SKM-1 (cell line): ENCODE measurements at regions not wholly inside any gene's neighbourhood (a gene's known extent, or its start where the extent isn't known, plus 50 kb on each side); places are given as distances from the start of the nearest gene placed in this dataset.
"Not testable (repeated sequence)": the region's sequence is repeated elsewhere in the genome, so short reads cannot be mapped to it uniquely, and the experiment has no call there.

Experiments used
- DNase-seq: peaks from one replicate; lab custom pipeline; 2025; ENCODE audit not compliant: unreplicated experiment; lab: John Stamatoyannopoulos, UW

DNA sequence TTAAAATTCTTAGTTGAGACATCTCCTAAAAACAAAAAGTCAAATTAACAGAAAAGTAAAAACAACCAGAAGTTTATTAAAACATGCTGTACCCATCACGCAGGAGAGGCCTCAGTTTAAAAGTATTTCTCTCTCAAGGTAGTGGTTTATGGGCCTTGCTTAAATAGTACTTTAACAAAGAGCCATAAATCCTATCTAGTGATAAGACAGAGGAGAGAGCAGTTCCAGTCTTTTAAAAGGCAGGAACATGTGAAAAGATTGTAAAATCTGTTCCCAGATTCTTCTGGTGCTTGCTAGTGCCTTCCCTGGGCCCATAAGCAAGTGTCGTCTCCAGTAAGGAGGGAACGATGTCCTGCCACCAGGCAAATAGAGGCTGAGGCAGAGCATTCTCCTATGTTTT is 476.3 kb upstream of the ADGRL3 start:
- no peak for DNase-seq

DNA sequence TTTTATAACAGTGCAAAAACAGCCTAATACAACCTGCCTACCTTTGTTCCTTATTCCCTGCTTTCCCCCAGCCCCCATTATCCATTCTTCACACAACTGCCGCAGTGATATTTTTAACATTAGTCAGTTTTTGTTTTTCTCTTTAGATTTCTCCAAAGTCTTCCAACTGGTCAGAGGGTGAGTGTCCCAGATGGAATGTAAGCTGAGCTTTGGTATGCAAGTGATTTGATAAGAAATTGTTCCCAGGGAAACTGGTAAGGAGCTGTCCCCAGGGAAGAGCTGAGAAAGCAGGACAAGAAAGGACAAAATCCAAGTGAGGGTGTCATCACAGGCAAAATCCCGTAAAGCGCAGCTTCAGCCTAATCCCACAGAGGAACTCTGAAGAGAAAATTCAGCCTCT is 475.5 kb upstream of the ADGRL3 start:
- no peak for DNase-seq

DNA sequence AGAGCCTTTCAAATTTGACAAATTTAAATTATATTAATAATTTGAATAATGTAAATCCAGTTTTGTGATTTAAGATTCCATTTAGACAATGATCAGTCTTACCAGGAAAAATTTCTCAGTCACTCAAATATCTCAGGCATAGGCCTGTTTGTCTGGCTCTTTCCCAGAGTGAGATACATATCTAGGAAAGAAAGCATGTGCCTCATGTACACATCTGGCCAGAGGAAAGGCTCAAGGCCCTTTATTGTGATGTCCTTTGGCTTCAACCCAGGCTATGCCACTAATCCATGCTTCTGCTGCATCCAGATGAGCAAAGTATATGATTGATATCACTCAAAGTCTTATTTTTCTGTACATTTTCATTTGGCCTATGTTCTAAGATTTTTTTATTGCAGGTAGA is 473.3 kb upstream of the ADGRL3 start:
- no peak for DNase-seq

DNA sequence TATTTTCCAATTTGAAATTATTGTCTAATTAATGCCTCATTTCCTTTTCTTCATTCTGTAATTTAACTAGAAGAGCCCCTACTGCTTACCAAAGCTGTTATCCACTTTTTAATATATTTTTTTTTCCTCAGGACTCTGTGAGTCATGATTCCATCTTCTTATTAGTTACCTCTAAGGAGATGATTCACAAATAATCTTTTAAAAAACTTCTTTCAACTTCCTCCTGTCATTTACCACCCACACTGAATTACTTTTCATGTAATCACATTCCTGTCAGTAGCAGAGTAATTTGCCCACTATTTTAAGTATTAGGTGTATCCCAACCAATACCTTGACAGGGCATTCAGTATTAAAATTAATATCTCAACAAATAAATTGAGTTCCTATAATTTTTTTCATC is 470.9 kb upstream of the ADGRL3 start:
- DNase-seq: no peak

DNA sequence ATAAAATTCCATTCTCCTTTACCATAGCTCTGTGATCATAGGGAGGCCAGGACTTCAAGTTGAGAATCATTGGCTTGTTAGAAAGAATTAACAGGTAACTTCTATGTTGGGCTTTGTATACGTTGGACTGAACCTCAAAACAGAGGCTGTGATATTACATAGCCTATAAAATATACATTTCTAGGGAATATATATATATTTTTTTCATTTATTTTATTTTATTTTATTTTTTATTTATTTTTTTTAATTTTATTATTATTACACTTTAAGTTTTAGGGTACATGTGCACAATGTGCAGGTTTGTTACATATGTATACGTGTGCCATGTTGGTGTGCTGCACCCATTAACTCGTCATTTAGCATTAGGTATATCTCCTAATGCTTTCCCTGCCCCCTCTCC is 470.4 kb upstream of the ADGRL3 start:
- not testable (repeated sequence) for DNase-seq

DNA sequence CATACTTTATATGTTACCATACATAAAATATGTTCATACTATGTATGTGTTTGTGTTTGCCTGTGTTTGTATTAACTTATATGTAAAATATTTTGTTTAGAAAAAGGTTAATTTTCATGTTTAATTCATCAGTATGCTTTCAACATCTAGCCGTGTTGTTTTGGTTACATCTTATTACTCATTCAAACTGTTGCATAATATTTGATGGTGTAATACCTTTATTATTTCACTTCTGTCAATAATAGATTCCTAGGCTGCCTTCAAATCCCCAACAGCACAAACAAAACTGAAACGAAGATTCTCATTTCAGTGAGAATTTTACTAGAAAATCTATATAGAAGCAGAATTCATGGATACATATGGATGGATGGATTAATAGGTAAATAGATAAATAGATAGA is 462.3 kb upstream of the ADGRL3 start:
- DNase-seq: no peak

DNA sequence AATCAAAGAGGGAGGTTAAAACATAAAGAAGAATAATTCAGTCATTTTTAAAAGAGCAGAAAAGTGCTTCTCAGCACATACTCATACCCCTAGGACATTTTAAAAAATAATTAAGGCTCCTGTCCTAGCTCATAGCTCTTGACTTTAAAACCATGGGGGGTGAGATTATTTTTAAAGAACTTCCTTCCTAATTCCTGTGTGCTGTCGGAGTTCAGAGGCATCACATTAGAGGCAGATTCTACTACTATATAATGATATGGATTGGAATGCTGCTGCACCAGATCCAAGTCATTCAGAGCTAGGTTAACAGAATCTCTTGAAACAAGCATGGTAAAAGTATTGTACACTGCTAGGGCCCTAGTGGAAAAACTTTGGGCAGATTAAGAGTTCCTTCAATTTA is 456.5 kb upstream of the ADGRL3 start:
- DNase-seq: no peak

DNA sequence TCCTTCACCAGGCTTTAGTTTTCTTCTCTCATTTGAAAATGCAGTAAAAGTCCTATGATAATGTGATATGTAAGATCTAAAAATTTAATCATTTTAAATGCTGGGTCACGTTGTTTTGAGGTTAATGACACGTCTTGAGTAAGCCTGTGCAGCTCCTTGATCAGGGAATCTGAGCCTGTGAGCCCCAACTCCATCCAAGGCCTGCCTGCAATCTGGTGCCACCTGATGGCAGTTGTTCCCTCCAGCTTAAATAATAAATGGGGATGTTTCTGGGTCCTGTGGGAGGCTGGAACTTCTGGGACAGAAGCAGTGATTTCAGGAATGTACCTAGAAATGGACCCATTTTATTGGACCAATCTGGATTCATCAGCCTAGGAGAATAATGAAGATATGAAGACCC is 455.4 kb upstream of the ADGRL3 start:
- DNase-seq: no peak

DNA sequence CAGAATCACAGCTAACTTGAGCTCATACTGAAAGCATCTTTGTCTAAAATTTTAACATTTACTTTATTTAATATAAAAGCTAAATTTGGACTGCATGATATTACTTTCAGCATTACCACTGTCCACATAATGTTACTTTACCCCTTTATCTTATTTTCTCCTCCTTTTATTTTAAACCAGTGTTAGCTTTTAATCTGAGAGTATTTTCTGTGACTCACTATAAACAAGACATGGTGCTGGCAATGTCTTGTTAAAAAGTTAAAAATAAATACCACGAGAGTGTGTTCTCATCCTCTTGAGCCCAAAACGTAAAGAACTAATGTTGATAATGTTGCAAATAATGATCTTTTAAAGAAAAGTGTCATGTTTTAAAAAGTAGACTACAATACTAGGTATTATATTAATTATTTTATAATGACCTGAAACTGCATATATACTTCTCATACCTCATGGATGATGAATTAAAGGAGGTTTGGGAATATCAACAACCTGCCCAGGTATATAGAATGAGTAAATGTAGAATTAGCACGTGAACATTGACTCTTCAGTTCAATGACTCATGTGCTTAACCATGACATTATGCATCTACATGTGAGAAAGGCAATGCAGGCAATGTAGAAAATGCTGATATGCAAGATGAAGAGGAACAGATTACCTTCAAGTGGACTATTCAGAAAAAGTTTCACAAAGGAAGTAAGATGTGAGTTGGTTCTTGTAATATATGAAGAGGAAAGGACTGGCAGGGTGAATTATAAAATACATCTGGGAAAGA is 454.1 kb upstream of the ADGRL3 start:
- no peak for DNase-seq

DNA sequence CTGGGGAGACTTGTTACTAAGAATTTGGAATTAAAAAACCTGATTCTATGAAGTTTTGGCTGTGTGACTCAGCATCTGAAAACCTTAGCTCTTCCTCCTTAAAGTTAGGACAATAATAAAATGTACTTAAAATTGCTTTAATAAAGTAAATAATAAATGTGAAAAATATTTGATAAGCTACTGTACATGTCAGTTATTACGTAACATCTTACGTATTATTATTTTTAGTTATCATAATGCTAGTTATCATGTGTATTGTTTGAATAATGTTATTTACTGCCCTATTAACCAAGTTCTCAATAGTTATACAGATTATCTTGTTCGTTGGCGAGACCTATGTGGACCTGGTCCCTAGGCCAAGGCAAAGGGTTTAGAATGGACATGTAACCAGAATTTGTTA is 449.2 kb upstream of the ADGRL3 start:
- no peak for DNase-seq

DNA sequence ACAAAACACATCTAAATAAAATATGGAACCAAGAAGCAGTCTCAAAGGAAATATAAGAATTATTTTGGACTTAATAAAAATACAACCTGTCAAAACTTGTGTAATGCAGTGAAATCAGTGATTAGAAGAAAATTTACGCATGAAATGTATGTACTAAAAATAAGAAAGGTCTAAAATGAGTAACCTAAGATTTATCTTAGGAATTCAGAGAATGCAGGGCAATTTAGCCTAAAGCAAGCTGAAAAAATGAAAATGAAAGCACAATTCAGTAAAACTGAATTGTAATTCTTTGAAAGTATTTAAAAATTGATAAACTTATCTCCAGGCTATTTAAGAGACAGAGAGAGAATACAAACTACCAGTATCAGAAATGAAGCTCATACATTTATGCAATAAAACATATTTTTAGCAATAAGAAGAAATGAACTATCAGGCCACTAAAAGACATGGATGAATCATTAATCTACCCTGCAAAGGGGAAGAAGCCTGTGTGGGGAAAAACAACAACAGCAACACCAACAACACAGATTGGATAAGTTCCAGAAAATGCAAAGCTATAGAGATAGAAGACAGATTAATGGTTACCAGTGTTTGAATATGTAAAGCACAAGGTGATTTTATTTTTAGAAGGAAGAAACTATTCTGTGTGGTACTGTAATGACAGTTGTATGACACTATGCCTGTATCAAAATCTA is 442.0 kb upstream of the ADGRL3 start:
- DNase-seq: no peak

DNA sequence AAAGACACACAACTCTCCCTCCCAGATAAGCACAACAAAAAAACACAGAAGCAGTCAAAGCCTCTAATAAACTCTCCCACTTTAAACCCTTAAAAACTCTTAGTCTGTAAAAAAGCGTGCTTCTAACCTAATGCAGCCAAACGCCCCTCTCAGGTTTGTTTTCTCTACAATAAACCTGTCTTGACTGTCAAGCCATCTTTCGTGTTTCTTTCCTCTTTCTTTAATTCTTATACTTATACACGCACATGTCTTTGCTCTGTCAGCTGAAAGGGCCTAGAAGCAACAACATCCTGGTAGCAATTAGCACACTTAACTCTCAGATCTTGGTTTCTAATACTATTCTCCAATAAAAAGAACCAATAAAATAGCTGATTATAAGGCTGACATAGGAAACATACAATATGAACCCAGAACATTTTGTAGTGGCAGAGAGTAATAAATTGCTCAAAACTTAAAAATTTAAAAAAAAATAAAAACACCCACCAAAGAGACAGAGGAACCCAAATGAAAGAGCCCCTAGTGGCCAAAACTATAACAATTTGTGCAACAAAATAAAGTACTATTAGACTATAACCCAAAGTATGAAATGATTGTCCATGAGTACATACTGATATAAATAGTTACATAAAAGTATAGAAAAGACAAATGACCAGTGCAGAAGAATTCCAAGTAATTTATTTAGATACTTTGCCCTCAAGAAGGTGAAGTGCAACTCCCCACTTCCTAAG is 440.4 kb upstream of the ADGRL3 start:
- DNase-seq: no peak

DNA sequence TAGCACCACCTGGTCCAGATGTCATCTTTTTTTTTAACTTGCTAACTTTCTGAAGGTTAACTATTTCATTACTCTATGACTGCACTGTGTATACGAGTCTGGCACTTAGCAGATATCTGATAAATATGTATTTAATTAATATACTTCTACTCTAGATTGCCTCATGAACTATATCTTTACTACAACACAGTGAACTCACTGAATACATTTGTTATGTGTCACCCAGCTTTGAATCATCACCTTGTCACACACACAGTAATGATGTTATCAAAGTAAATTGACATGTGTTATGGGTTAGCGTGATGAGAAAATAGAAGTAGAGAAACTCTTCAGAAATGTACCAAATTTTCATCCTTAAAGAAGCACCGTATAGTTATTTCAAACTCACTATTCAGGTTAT is 419.3 kb upstream of the ADGRL3 start:
- no peak for DNase-seq

DNA sequence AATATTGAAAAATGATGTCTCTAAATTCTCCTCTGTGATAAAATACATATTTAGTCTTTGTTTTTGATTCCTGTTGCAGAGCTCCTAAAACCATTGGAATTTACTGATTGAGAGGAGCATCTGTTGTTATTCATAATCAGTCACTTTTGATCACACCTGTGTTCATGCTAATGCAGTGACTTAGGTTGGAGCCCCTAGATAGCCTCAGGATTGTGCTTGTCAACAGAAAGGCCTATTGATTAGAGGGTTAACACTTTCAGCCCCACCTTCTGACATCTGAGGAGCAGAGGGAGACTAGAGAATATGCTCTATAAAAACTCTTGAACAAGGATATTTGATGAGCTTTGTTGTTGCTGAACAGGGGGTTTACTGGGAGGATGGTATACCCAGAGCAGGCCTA is 409.5 kb upstream of the ADGRL3 start:
- DNase-seq: no peak

DNA sequence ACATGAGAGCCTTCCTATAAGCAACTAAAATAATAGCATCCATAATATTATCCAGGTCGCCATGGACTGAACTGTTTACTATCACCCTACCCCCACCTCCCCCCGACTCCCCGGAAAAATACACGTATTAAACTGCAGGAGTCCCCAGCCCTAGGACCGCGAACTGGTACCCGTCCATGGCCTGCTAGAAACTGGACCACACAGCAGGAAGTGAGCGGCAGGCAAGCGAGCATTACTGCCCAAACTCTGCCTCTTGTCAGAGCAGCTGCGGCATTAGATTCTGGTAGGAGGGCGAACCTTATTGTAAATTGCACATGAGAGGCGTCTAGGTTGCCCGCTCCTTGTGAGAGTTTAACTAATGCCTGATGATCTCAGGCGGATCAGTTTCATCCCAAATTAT is 405.8 kb upstream of the ADGRL3 start:
- DNase-seq: no peak

DNA sequence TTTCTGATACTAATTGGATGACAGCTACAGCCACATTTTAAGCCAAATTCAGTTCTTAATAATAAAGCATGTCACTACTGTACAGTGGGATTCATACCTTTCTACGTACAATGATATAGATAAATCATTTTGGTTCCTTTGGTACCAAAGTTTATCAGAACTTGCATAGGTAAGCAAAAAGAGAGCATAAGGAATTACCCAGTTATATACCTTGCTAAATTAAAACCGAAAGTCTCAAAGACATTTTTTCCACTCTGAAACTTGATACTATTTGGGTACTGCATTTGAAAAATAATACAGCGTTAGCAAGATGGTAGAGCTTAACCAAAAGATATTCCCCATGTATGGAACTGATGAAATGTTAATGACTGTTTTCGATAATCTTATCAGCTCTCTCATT is 400.9 kb upstream of the ADGRL3 start:
- DNase-seq: no peak

DNA sequence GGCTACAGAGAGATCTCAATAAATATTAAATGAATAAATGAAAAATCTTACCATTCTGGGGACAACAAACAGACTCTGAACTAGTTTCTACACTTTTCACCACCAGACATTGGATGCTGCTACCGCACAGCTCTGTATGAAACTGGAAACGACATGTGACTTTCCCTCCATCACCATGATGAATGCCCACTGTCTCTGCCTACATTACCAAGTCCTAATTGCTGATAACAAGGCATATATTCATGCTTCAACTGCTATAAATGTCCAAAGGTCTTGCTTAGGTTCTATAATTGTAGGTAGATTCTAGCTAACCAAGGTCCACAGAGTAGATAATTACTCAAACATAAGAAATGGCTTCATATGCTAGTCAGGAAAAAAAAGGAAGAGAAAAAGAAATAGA is 399.4 kb upstream of the ADGRL3 start:
- DNase-seq: no peak

DNA sequence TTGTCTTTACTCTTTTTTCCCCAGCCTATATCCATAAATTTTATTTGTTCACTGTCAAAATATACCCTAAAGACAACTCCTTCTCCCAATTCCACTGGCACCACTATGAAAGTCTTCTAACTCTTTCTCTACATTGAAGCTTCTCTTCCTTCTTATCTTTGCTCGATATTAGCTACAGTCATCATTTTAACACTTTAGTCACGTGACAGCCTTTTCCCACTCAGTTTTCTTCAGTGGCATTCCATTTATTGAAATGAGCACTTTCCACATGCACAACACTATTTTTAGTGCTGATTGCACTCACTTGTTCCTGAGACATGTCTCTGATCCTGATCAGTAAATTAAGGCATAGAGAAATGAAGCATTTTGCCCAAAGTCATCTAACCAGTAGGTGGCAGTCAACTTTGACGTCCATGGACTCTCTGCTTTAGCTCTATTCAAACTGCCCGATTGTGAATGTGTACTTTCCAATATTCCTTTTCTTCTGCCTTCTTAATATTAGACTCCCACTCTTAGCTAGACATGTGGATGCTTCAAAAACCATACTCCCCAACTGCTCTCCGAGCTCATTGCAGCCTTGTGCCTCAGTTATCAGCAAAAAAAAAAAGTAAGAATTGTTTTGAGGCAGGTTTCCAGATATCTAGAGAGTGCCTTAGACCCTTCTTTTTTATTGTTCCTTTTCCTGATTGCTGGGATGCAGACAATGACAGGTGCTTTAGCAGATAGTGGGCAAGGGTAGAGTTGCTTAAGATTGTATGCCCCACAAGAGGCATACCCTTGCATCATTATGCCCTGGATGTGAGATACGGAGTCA is 394.4 kb upstream of the ADGRL3 start:
- DNase-seq: peak; percentile 3

DNA sequence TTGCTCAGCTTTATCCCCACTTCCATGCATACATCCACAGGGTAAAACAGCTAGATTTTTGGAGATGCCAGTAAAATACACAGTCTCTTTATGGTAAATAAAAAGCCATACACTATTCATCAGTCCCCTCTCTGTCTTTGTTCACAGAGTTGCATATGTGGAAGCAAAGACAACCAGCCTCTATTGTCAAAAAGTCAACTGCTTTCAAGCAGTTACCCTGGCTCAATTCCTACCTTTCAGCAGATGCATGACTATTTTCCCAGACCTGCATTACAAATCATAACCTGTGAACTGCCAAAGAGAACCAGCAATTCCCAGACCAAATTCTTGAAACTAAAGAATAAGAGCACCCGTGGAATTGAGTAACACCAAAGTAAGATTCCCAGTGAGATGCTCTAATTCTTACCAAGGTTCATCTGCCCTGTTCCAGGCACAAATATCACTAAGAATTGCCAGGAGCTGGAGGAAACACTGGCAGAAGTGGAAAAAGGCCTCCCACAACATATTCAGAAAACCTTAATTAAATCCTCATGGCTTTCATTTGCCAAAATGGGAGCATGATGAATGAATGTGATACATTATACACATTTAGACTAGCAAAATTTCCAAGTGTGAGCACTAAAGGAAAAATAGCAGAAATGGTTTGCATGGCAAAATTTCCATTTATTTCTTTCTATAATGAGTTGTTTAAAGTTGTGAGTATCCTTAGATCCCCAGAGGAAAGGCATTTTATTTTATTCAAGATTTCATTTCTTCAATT is 391.2 kb upstream of the ADGRL3 start:
- no peak for DNase-seq

DNA sequence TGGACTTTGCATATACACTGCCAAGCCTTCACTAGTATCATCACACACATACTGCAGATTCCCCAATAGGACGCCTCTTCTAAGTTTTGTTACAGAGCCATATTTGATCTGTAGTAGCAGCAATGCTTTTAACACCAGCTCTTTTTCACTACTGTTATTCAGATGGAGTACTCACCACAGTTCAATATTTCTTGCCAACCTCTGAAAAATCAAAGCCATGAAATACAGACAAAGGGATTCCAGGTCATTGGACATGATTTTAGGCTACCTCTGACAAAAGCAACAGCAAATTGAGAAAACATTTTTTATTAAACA is 390.7 kb upstream of the ADGRL3 start:
- DNase-seq: no peak

DNA sequence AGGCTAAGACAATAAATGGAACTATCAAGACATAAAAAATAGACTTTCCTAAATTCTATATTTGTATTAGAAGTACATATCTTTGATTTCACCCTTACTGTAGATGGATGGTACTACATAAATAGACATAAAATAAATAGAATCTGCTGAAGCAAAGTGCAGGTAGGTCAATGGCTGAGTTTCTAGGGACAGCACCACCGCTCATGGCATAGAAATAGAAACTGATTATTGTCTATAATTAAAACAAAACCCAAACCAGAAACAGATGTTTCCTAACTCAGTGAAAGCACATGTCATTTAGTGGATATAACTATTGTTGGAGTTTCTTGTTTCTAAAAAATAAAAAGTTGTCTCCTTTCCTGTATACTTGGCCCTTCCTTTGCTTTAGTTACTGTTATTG is 387.3 kb upstream of the ADGRL3 start:
- DNase-seq: no peak
